PC-9 (cell line): ENCODE measurements at regions not wholly inside any gene's neighbourhood (a gene's known extent, or its start where the extent isn't known, plus 50 kb on each side); places are given as distances from the start of the nearest gene placed in this dataset.

Experiments
- CTCF ChIP-seq: fragments of 200-600 bp; sonication (generic); conservative IDR thresholded peaks from 2 replicates; pipeline ENCODE4 v1.6.1; 2017; ENCODE audit warnings: mixed run types, antibody characterized with exemption, mild to moderate bottlenecking, moderate library complexity
- EZH2 ChIP-seq: fragments of 200-600 bp; sonication (generic); IDR thresholded peaks from 2 replicates; pipeline ENCODE4 v1.8.0; 2017; ENCODE audit warnings: antibody characterized with exemption, low read depth

DNA sequence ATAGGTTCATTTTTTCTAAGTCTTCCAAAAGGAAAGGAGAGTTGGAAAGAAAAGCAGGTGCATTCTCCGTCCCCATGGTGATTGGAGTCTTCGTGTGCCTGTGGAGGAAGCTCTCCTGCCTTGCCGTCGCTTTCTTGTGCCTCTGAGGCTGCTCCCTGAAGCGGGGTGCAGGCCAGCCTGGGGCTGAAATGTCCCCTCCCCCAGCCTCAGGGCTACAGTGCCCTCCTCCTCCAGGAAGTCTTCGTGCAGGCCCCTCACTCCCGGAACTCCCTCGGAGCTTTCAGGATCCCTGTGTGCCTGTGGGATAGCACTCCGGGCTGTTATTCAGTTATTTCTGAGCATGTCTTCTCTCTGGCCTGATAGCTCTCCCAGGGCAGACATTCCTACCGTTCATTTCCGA is 569.2 kb downstream of the VRK1 start:
- TF ChIP-seq CTCF (no peak), EZH2 (no peak)
